H1 (cell line): ENCODE measurements at regions not wholly inside any gene's neighbourhood (a gene's known extent, or its start where the extent isn't known, plus 50 kb on each side); places are given as distances from the start of the nearest gene placed in this dataset.

Source experiments
- CHD7 ChIP-seq: fragments of 300-600 bp; sonication (generic); IDR thresholded peaks from 2 replicates; pipeline ENCODE4 v1.7.1; 2012; ENCODE audit warnings: low read length, moderate library complexity, mild to moderate bottlenecking, inconsistent platforms; ENCODE audit not compliant: insufficient replicate concordance

GRCh38 chr2:11898576-11898975 is 152.1 kb downstream of the LPIN1 start (continued):
- no peak for TF ChIP-seq CHD7
